ENCODE measurements at regions not wholly inside any gene's neighbourhood (a gene's known extent, or its start where the extent isn't known, plus 50 kb on each side); places are given as distances from the start of the nearest gene placed in this dataset.

GRCh38 chr18:28903306-28903705 lies 726.4 kb upstream of the CDH2 start:
- no peak for TF ChIP-seq CTCF (conservative IDR thresholded peaks at IDR 0.05 in 1 of 2, IDR thresholded peaks at IDR 0.05 in 1 of 2; ENCODE audit: extremely low read depth in 1 of 2, insufficient read depth in 1 of 2, low read depth in 1 of 2, low read length in 2 of 2)
- TF ChIP-seq EZH2 (IDR thresholded peaks at IDR 0.05; ENCODE audit: borderline replicate concordance, low read length): no peak

All from mammary epithelial cell (primary cell).